ENCODE measurements at regions not wholly inside any gene's neighbourhood (a gene's known extent, or its start where the extent isn't known, plus 50 kb on each side); places are given as distances from the start of the nearest gene placed in this dataset.
A peak's percentile ranks its signal among the peaks of the same experiment; 100 is the strongest.

DNA sequence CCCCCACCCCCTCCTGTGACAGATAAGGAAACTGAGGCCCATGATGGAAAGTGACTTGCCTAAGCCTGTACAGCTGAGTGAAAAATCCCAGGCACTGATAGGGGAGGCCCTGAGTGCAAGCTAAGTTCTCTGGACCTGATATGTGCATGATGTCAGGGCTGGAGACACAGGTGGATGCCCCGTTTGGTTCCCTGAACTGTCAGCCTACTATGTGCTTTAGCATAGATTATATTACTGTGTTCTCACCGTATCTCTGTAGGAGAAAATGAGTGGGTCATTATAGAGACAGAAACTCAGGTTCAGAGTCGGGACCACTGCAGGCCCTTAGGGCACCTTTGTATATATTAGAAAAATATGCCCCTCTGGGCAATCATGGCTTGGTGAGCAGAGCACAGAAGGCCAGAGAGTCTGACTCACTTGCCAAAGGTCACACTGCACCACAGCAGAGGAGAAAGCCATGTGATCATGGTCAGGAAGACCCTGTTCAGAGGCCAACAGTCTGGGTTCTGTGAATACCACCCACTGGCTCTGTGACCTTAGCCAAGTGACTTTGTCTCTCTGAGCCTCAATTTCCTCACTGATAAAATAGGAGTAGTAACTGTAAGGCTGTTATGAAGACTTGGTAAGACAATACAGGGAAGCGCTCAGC, 145.8 kb upstream of the WNT4 start:
- TF ChIP-seq, protein P1, sequence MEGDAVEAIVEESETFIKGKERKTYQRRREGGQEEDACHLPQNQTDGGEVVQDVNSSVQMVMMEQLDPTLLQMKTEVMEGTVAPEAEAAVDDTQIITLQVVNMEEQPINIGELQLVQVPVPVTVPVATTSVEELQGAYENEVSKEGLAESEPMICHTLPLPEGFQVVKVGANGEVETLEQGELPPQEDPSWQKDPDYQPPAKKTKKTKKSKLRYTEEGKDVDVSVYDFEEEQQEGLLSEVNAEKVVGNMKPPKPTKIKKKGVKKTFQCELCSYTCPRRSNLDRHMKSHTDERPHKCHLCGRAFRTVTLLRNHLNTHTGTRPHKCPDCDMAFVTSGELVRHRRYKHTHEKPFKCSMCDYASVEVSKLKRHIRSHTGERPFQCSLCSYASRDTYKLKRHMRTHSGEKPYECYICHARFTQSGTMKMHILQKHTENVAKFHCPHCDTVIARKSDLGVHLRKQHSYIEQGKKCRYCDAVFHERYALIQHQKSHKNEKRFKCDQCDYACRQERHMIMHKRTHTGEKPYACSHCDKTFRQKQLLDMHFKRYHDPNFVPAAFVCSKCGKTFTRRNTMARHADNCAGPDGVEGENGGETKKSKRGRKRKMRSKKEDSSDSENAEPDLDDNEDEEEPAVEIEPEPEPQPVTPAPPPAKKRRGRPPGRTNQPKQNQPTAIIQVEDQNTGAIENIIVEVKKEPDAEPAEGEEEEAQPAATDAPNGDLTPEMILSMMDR (IDR thresholded peaks at IDR 0.05; ENCODE audit: insufficient read depth, low read depth, low read length): no peak
- no peak for DNase-seq (ENCODE audit: low read depth)

DNA sequence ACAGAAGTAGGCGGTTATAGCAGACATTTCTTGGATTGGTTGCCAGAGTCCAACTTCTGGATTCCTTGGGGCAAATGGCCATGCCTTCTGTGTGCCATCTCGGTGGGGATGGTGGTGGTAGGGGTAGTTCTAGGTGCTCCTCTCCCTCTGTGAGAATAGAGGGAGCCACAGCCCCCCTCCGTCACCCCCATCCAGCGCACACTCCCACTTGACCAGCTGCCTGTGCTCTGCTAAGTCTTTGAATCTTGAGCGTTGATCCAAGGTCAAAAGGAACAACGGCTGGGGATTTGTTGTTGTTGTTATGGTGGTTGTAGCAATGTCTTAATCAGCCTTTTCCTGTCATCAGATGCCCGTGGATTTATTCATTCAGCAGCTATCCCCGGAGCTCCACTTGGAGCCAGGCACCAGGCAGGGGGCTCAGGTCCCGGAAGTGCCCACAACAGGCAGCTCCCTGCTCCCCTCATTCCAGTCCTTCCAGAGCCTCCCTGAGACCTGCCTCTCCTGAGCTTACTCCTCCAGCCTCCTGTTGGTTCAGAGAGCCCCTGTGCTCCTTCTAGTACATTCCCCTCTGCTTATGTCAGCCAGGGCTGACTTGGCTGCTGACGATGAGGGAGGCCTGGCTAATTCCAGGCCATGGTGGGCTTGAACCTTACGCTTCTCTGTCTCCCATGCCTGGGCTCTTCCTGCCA, 146.6 kb upstream of the WNT4 start:
- peak; percentile 66 for DNase-seq (ENCODE audit: low read depth)
- H3K4me3 ChIP-seq (ENCODE audit: low read depth, low read length): no peak overlapping the region
- TF ChIP-seq, protein P1 (IDR thresholded peaks at IDR 0.05; ENCODE audit: insufficient read depth, low read depth, low read length): no peak

More for the DNA sequence above, 145.8 kb upstream of the WNT4 start:
- H3K4me3 ChIP-seq (ENCODE audit: low read depth, low read length): no peak overlapping the region

DNA sequence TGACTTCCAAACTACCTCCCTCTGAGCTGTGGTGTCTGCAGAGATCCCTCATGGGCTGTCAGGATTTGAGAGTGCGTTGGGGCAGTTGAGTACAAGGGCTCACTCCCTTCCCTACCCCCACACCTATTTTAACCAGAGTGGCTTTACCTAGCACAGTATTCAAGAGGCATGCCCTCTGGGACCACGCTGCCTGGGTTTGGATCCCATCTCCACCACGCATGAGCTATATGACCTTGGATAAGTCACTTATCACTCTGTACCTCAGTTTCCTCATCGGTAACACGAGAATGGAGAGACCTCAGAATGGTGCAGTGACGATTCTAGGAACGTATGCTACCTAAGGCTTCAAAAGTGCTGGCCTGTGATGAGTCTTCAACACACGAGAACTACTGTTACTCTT, 147.3 kb upstream of the WNT4 start:
- no peak for DNase-seq (ENCODE audit: low read depth)
- TF ChIP-seq, protein P1 (IDR thresholded peaks at IDR 0.05; ENCODE audit: insufficient read depth, low read depth, low read length): no peak
- no peak overlapping the region for H3K4me3 ChIP-seq (ENCODE audit: low read depth, low read length)

DNA sequence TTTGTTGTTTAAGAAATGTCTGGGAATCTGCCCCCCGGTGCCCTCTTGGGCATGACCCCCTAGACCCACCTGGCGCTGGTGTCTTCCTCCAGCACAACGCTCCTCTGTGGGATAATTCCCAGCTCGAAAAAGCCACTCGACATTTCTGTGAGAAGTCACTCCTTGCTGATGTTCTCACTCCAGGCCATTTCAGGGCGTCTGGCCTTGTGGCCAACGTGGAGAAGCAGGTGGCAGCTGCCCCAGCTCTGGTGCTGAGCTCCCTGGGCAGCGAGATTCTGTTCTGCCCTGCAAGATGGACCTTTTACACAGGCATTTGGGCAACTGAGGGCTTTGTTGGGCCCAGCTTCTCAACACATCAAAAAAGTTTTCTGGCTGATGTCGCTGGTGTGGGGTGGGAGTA, 147.7 kb upstream of the WNT4 start:
- H3K4me3 ChIP-seq (ENCODE audit: low read depth, low read length): no peak overlapping the region
- DNase-seq (ENCODE audit: low read depth): no peak

DNA sequence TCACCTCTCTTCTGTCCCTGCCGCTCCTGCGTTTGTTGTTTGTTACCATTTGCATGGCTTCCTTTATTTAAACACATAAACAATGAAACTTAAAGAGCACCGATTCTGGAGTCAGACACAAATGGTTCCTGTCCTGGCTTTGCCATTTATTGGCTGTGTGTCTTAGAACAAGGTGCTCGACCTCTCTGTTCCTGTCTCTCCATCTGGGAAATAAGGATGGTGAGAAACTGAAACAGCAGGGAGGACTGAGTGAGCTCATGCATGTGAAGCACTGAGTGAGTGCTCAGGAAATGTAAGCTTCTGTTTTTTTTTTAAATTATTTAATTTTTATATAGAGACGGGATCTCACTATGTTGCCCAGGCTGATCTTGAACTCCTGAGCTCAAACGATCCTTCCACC, 148.2 kb upstream of the WNT4 start:
- TF ChIP-seq, protein P1 (IDR thresholded peaks at IDR 0.05; ENCODE audit: insufficient read depth, low read depth, low read length): no peak
- H3K4me3 ChIP-seq (ENCODE audit: low read depth, low read length): no peak overlapping the region
- DNase-seq (ENCODE audit: low read depth): no peak

More for the DNA sequence above, 147.7 kb upstream of the WNT4 start:
- TF ChIP-seq, protein P1 (IDR thresholded peaks at IDR 0.05; ENCODE audit: insufficient read depth, low read depth, low read length): no peak

DNA sequence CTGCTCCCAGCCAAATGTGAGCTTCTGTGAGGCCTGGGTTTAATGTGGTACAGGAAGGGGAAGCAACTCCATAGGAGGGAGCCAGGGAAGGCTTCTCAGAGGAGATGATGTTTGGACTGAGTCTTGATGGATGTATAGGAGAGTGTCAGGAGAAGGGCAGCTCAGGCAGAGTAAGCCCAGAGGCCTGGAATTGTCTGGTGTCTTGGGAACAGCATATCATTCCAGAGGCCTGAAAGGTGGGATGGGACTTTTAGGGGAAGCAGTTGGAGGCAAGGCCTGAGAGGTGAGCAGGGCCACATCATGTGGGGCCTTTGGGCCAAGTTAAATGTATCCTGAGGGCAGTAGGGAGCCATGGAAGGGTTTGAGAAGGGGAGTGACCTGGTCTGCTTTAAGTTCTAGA, 148.6 kb upstream of the WNT4 start:
- no peak overlapping the region for H3K4me3 ChIP-seq (ENCODE audit: low read depth, low read length)
- DNase-seq (ENCODE audit: low read depth): no peak
- TF ChIP-seq, protein P1 (IDR thresholded peaks at IDR 0.05; ENCODE audit: insufficient read depth, low read depth, low read length): no peak

Measured in fibroblast of villous mesenchyme (primary cell).